HFFc6 (cell line): ENCODE measurements at regions not wholly inside any gene's neighbourhood (a gene's known extent, or its start where the extent isn't known, plus 50 kb on each side); places are given as distances from the start of the nearest gene placed in this dataset.

ENCODE experiments used
- DNase-seq: peaks from one replicate; pipeline ENCODE4 v3.0.0-alpha.2; 2018
- H3K27ac Mint-ChIP-seq: 2 replicates; pipeline ENCODE4 v1.8.0; 2020; ENCODE audit warnings: mild to moderate bottlenecking, mixed read lengths
- H3K27me3 Mint-ChIP-seq: 2 replicates; pipeline ENCODE4 v1.8.0; 2021; ENCODE audit warnings: mild to moderate bottlenecking, moderate library complexity, mixed read lengths; ENCODE audit not compliant: insufficient read depth
- H3K36me3 Mint-ChIP-seq: 2 replicates; pipeline ENCODE4 v1.8.0; 2021; ENCODE audit warnings: low read depth, mixed read lengths
- H3K4me1 Mint-ChIP-seq: 2 replicates; pipeline ENCODE4 v1.8.0; 2020; ENCODE audit warnings: low read depth, mixed read lengths
- H3K4me3 Mint-ChIP-seq: 2 replicates; pipeline ENCODE4 v1.8.0; 2020; ENCODE audit warnings: mild to moderate bottlenecking, moderate library complexity, mixed read lengths
- H3K9me3 Mint-ChIP-seq: 2 replicates; pipeline ENCODE4 v1.8.0; 2020; ENCODE audit warnings: mild to moderate bottlenecking, mixed read lengths
- TF ChIP-seq, protein P1 (sequence below): fragments of 200-600 bp; sonication (generic); IDR thresholded peaks from 2 replicates; pipeline ENCODE4 v1.5.0; 2021; ENCODE audit warnings: antibody characterized with exemption, mild to moderate bottlenecking

DNA sequence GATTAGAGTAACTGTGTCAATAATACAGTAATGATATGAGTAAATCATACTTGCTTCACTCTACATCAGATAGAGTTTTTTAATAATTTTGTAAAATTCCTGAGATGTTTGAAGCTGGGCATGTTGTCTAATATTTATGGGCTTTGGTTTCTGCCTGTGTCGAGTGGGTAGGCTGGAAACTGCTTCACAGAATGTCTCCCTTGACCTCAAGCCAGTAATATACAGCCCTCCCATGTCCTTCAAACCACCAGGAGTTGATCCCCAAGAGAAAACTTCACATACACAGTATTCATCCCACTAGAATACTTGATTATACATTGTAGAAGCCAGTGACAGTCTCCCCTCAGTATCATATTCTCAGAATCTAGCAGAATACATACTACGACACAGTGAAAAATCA lies 284.8 kb upstream of the TENM3 start:
- peaks cover 58% of the 10 kb centered on the region for H3K4me1 Mint-ChIP-seq
- H3K4me3 Mint-ChIP-seq = peak overlapping the region; percentile 39
- H3K27ac Mint-ChIP-seq = peak overlapping the region; percentile 42

DNA sequence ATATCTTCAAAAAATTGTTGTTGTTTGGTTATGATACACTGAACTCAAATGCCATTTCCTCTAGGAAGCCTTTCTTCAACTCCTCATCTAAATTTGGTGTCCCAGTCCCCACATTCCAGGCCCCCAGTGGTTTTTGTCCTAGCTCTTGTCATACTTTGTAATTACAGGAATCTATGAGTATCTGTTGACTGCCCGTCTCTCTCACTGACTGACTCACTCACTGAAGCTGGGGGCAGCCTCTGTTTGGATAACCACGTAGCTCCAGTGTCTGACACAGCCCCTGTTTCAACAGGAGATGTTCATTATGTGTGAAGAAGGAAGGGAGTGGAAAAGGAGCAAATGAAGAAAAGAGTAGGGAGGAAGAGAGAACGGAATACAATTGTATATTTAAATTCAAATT lies 284.1 kb upstream of the TENM3 start:
- Mint-ChIP-seq H3K27me3 (no peaks in the 10 kb centered on the region), H3K4me1 (peaks cover 58% of the 10 kb centered on the region), H3K4me3 (peak overlapping the region; percentile 63), H3K27ac (peak overlapping the region; percentile 60), H3K9me3 (no peaks in the 10 kb centered on the region), H3K36me3 (no peaks in the 10 kb centered on the region)
- TF ChIP-seq, protein P1, sequence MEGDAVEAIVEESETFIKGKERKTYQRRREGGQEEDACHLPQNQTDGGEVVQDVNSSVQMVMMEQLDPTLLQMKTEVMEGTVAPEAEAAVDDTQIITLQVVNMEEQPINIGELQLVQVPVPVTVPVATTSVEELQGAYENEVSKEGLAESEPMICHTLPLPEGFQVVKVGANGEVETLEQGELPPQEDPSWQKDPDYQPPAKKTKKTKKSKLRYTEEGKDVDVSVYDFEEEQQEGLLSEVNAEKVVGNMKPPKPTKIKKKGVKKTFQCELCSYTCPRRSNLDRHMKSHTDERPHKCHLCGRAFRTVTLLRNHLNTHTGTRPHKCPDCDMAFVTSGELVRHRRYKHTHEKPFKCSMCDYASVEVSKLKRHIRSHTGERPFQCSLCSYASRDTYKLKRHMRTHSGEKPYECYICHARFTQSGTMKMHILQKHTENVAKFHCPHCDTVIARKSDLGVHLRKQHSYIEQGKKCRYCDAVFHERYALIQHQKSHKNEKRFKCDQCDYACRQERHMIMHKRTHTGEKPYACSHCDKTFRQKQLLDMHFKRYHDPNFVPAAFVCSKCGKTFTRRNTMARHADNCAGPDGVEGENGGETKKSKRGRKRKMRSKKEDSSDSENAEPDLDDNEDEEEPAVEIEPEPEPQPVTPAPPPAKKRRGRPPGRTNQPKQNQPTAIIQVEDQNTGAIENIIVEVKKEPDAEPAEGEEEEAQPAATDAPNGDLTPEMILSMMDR = no peak
- DNase-seq = peak; percentile 77

More for the DNA sequence above, 284.8 kb upstream of the TENM3 start:
- no peak for DNase-seq
- TF ChIP-seq, protein P1 = no peak
- H3K9me3 Mint-ChIP-seq = no peaks in the 10 kb centered on the region
- H3K36me3 Mint-ChIP-seq = no peaks in the 10 kb centered on the region
- no peaks in the 10 kb centered on the region for H3K27me3 Mint-ChIP-seq

DNA sequence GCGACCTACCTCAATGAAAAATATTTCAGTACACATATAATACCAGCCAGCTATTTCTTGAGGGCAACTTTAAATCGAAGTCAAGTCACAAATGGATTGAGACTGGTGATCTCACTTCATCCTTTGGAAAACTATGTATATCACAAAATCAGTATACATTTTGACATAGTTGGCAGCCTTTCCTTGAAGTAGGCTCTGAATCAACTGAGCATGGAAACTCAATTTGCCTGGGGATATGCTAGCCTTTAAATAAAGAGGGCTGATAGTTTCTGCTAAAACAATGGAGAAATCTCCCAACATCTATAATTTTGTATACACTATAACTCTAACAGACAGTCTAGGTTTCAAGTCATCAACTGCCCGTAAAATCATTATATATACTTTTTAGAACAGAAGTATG lies 282.8 kb upstream of the TENM3 start:
- Mint-ChIP-seq H3K27ac (no peak overlapping the region; the same call in 1 of the 2 replicates), H3K9me3 (no peaks in the 10 kb centered on the region), H3K36me3 (no peaks in the 10 kb centered on the region), H3K4me3 (no peak overlapping the region), H3K27me3 (peaks cover 4% of the 10 kb centered on the region; the same call in 1 of the 2 replicates), H3K4me1 (peaks cover 57% of the 10 kb centered on the region)
- TF ChIP-seq, protein P1 = no peak
- peak; percentile 13 for DNase-seq

DNA sequence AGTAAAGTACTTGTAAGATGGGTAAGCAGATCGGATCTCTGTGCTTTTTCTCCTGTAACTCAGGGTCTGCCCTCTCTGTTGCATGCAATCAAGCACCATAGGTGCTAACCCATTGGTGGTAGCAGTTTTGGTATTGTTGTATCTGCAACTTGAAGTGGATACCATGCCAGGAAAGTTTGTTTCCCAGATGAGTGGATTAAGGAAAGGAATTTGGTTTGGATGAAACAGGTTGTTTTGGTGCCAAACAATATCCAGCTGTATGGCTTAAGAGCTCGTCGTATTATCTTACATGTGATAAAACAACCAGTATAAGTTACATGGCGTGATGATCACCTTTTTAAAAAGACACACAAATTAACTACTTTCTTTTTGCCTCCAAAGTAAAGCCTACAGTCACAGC lies 280.9 kb upstream of the TENM3 start:
- DNase-seq = no peak
- TF ChIP-seq, protein P1 = no peak
- H3K4me3 Mint-ChIP-seq = no peak overlapping the region
- no peak overlapping the region for H3K27ac Mint-ChIP-seq
- no peaks in the 10 kb centered on the region for H3K9me3 Mint-ChIP-seq
- H3K27me3 Mint-ChIP-seq = peaks cover 4% of the 10 kb centered on the region; the same call in 1 of the 2 replicates
- peaks cover 57% of the 10 kb centered on the region for H3K4me1 Mint-ChIP-seq
- H3K36me3 Mint-ChIP-seq = no peaks in the 10 kb centered on the region

DNA sequence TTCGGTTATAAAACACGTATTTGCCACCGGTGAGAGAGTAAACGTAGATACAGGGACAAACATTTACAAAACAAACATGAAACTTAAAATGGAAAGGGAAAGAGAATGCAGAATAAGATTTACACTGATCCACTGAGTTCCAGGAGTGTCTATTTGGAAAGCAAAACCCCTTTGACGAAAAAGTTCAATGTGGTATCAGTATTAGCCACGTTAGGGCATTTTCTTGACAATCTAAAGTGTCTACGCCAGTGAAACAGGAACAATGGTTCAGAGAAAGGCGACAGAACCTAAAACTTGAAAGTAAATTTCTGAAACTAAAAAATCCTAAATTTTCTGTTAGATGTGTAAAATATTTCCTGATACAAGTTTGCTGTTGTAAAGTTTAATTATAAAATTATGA lies 278.5 kb upstream of the TENM3 start:
- H3K4me3 Mint-ChIP-seq = no peak overlapping the region
- peaks cover 4% of the 10 kb centered on the region; the same call in 1 of the 2 replicates for H3K27me3 Mint-ChIP-seq
- peaks cover 56% of the 10 kb centered on the region for H3K4me1 Mint-ChIP-seq
- no peak for DNase-seq
- no peaks in the 10 kb centered on the region for H3K9me3 Mint-ChIP-seq
- TF ChIP-seq, protein P1 = no peak
- 0 out of 2 replicates have a peak, but pooled peaks cover 9% of the 10 kb centered on the region for H3K36me3 Mint-ChIP-seq
- H3K27ac Mint-ChIP-seq = no peak overlapping the region

DNA sequence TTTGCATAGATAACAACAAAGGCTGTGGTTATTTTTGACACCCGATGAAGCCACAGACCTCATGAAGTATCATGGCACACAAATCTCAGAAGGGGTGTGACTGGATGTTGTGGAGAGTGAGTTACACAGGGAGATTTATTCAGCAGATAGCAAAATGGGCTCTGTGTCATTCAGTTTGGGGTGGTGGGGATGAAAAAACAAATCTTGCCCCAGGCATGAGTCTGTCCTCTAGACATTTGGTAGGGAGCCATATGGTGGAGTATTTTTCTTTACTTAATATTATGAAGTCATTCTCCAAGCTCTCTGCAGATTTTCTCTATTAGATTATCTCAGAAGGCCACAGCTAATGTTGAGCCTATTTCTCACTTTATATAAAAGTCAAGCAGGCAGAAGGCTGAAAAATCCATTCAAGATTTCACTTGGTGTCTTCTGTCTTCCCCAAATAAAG lies 277.1 kb upstream of the TENM3 start:
- no peaks in the 10 kb centered on the region for H3K9me3 Mint-ChIP-seq
- H3K36me3 Mint-ChIP-seq = 0 out of 2 replicates have a peak, but pooled peaks cover 9% of the 10 kb centered on the region
- DNase-seq = peak; percentile 84
- peak overlapping the region; percentile 12; the same call in 1 of the 2 replicates for H3K4me3 Mint-ChIP-seq
- peaks cover 56% of the 10 kb centered on the region for H3K4me1 Mint-ChIP-seq
- peak overlapping the region; percentile 6; the same call in 1 of the 2 replicates for H3K27ac Mint-ChIP-seq
- TF ChIP-seq, protein P1 = no peak
- H3K27me3 Mint-ChIP-seq = peaks cover 4% of the 10 kb centered on the region; the same call in 1 of the 2 replicates
